Smooth muscle cell (in vitro differentiated cells): ENCODE measurements at regions not wholly inside any gene's neighbourhood (a gene's known extent, or its start where the extent isn't known, plus 50 kb on each side); places are given as distances from the start of the nearest gene placed in this dataset.

Experiments used
- DNase-seq: peaks from one replicate; lab custom pipeline; 2025; ENCODE audit not compliant: unreplicated experiment; lab: John Stamatoyannopoulos, UW
- H2AFZ ChIP-seq: fragments of 200-600 bp; sonication (generic); 2 replicates; pipeline ENCODE4 v1.6.0; 2016; ENCODE audit warnings: antibody characterized with exemption, low read depth, mild to moderate bottlenecking
- H3F3A ChIP-seq: fragments of 200-600 bp; sonication (generic); 2 replicates; pipeline ENCODE4 v1.6.0; 2017; ENCODE audit warnings: antibody characterized with exemption, low read depth
- H3K27ac ChIP-seq: fragments of 200-600 bp; sonication (generic); 2 replicates; pipeline ENCODE4 v1.5.1; 2016; ENCODE audit warnings: low read depth, mild to moderate bottlenecking
- H3K27me3 ChIP-seq: fragments of 200-600 bp; sonication (generic); 2 replicates; pipeline ENCODE4 v1.6.1; 2016; ENCODE audit warnings: low read depth, mild to moderate bottlenecking
- H3K36me3 ChIP-seq: fragments of 200-600 bp; sonication (generic); 2 replicates; pipeline ENCODE4 v1.5.1; 2016; ENCODE audit warnings: low read depth
- H3K4me1 ChIP-seq: fragments of 200-600 bp; sonication (generic); 2 replicates; pipeline ENCODE4 v1.5.1; 2016; ENCODE audit warnings: low read depth
- H3K4me2 ChIP-seq: fragments of 200-600 bp; sonication (generic); 2 replicates; pipeline ENCODE4 v1.6.0; 2016; ENCODE audit warnings: mild to moderate bottlenecking
- H3K4me3 ChIP-seq: fragments of 200-600 bp; sonication (generic); 2 replicates; pipeline ENCODE4 v1.5.1; 2016; ENCODE audit warnings: mild to moderate bottlenecking
- H3K79me2 ChIP-seq: fragments of 200-600 bp; sonication (generic); 2 replicates; pipeline ENCODE4 v1.6.0; 2016; ENCODE audit warnings: low read depth, mild to moderate bottlenecking
- H3K9ac ChIP-seq: fragments of 200-600 bp; sonication (generic); 2 replicates; pipeline ENCODE4 v1.6.0; 2016; ENCODE audit warnings: low read depth
- H3K9me3 ChIP-seq: fragments of 200-600 bp; sonication (generic); replicated peaks from 2 replicates; pipeline ENCODE4 v1.5.1; 2016; ENCODE audit warnings: low read depth
- H4K20me1 ChIP-seq: fragments of 200-600 bp; sonication (generic); 2 replicates; pipeline ENCODE4 v1.6.0; 2016; ENCODE audit warnings: low read depth
- WGBS: methylation state at CpG from one replicate; pipeline ENCODE4 v1.1.7; 2016; ENCODE audit warnings: low lambda C conversion rate; 5-methylcytosine and 5-hydroxymethylcytosine counted together
- TF ChIP-seq, protein P1 (sequence below): fragments of 200-600 bp; sonication (generic); IDR thresholded peaks from 2 replicates; pipeline ENCODE4 v1.5.1; 2017; ENCODE audit warnings: borderline replicate concordance, mild to moderate bottlenecking, antibody characterized with exemption; ENCODE audit not compliant: insufficient read depth, poor library complexity, severe bottlenecking

DNA sequence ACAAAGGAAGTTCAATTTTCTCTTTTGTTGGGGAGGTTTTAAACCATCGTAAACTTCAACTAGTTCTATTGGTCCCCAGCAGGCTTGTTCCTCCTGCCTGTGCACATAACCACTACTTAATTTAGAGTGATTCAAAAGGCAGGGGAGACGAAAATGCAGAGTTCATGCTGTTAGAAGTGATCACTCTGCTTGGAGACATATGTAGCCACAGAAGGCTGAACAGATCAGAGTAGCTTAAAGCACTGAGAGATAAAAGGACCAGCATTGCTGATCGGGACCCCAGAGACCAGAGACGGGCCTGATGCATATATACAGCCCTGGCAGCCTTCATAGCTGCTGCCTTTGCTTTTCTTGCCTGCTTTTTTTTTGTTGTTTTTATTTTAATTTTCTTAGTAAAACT, 662.0 kb upstream of the CPEB2 start:
- no peak for DNase-seq
- Histone ChIP-seq H3K4me2 (no peak overlapping the region), H3K9me3 (no peaks in the 10 kb centered on the region), H4K20me1 (no peaks in the 10 kb centered on the region), H3K79me2 (no peaks in the 10 kb centered on the region), H3F3A (no peaks in the 10 kb centered on the region), H3K27ac (no peak overlapping the region), H3K4me3 (no peak overlapping the region), H3K27me3 (peaks cover 33% of the 10 kb centered on the region), H3K36me3 (no peaks in the 10 kb centered on the region), H3K9ac (no peak overlapping the region), H3K4me1 (no peaks in the 10 kb centered on the region), H2AFZ (no peak overlapping the region)
- 80% methylated on average over 4 of the region's 4 CpGs for WGBS
- TF ChIP-seq, protein P1, sequence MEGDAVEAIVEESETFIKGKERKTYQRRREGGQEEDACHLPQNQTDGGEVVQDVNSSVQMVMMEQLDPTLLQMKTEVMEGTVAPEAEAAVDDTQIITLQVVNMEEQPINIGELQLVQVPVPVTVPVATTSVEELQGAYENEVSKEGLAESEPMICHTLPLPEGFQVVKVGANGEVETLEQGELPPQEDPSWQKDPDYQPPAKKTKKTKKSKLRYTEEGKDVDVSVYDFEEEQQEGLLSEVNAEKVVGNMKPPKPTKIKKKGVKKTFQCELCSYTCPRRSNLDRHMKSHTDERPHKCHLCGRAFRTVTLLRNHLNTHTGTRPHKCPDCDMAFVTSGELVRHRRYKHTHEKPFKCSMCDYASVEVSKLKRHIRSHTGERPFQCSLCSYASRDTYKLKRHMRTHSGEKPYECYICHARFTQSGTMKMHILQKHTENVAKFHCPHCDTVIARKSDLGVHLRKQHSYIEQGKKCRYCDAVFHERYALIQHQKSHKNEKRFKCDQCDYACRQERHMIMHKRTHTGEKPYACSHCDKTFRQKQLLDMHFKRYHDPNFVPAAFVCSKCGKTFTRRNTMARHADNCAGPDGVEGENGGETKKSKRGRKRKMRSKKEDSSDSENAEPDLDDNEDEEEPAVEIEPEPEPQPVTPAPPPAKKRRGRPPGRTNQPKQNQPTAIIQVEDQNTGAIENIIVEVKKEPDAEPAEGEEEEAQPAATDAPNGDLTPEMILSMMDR, result no peak

DNA sequence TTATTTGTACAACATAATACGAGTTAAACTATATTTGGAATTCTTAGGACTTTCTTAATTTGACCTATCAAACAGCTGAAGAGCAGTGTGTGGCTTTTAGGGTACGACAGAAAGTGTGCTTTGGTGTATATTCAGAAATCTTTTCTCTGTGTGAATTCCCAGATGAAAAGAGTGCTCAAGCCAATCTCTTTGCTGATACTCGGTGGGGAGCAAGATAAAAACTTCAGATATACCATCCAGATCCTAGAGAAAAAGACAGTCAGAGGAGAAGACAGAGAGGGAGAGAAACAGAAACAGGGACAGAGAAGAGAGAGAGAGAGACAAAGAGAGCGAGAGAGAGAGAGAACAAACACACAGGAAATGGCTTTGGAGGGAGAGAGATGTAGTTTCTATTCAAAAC, 658.3 kb upstream of the CPEB2 start:
- peaks cover 36% of the 10 kb centered on the region for H3K27me3 ChIP-seq
- H3K79me2 ChIP-seq, result no peaks in the 10 kb centered on the region
- no peak overlapping the region for H3K4me3 ChIP-seq
- H3K4me2 ChIP-seq, result no peak overlapping the region
- no peak overlapping the region for H2AFZ ChIP-seq
- no peaks in the 10 kb centered on the region for H4K20me1 ChIP-seq
- no peak for DNase-seq
- H3K9ac ChIP-seq, result no peak overlapping the region
- no peaks in the 10 kb centered on the region for H3K9me3 ChIP-seq
- no peak overlapping the region for H3K27ac ChIP-seq
- H3F3A ChIP-seq, result no peaks in the 10 kb centered on the region
- TF ChIP-seq, protein P1, result no peak
- no peaks in the 10 kb centered on the region for H3K4me1 ChIP-seq
- WGBS, result 65% methylated on average over 4 of the region's 4 CpGs
- H3K36me3 ChIP-seq, result no peaks in the 10 kb centered on the region

DNA sequence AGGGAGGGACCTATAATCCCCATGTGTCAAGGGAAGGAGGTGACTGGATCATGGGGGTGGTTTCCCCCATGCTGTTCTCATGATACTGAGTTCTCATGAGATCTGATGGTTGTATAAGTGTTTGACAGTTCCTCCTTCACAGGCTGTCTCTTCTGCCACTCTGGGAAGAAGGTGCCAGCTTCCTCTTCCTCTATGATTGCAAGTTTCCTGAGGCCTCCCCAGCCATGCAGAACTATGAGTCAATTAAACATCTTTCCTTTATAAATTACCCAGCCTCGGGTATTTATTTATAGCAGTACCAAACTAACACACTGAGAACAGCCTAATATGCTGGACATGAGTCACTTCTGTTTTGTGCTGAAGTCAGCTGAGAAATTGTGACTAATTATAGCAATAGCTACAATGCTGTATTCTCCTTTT, 656.9 kb upstream of the CPEB2 start:
- 27% methylated on average over 1 of the region's 1 CpG for WGBS
- DNase-seq, result no peak
- no peak overlapping the region for H3K4me2 ChIP-seq

DNA sequence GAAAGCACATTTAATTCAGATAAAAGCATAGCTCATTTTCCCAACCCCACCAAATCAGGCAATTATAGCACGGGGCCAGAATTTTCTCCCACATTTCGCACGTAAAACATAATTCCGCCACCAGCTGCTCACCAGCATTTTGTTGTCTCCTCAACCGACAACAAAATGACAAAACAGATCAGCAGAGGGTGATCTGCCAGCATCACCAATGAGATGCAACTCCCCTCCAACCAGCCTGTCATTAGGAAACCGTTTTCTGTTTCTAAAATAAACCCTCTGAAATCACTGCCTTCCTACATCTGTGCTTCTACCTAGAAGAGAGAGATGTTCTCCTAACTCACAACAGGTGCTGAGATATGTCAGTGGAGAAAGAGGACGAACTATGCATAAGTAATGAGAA, 654.8 kb upstream of the CPEB2 start:
- Histone ChIP-seq H3K27ac (no peak overlapping the region), H3K79me2 (no peaks in the 10 kb centered on the region), H3K9ac (no peak overlapping the region), H3K9me3 (no peaks in the 10 kb centered on the region), H4K20me1 (no peaks in the 10 kb centered on the region), H3K4me3 (no peak overlapping the region), H2AFZ (no peak overlapping the region), H3K27me3 (peaks cover 19% of the 10 kb centered on the region), H3K4me2 (no peak overlapping the region), H3F3A (no peaks in the 10 kb centered on the region), H3K36me3 (no peaks in the 10 kb centered on the region), H3K4me1 (no peaks in the 10 kb centered on the region)
- 85% methylated on average over 7 of the region's 7 CpGs for WGBS
- no peak for DNase-seq
- TF ChIP-seq, protein P1, result no peak

More for the DNA sequence above, 656.9 kb upstream of the CPEB2 start:
- Histone ChIP-seq H3K4me3 (no peak overlapping the region), H4K20me1 (no peaks in the 10 kb centered on the region), H3K36me3 (no peaks in the 10 kb centered on the region), H3K4me1 (no peaks in the 10 kb centered on the region), H3K27ac (no peak overlapping the region), H3K9me3 (no peaks in the 10 kb centered on the region), H3K27me3 (peaks cover 31% of the 10 kb centered on the region), H2AFZ (peak overlapping the region; percentile 3), H3K79me2 (no peaks in the 10 kb centered on the region), H3K9ac (no peak overlapping the region), H3F3A (no peaks in the 10 kb centered on the region)
- TF ChIP-seq, protein P1, result no peak
